ENCODE measurements at regions not wholly inside any gene's neighbourhood (a gene's known extent, or its start where the extent isn't known, plus 50 kb on each side); places are given as distances from the start of the nearest gene placed in this dataset.

DNA sequence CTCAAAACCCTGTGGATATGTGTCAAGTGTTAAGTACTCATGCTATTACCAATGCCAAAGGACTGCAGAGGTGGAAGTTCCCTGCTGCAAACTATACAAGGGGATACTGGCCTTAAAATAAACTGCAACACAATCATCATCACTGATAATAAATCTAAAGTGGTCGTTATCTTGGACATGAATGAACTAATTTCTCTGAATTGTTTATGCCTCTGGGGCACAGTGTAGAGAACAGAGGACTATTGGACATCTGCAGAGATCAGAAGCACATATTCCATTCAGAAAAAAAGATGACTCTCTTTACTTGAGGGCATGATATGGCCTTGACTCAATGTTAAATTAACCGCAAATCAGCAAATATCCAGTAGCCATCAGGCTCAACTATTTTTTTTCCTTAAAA is 542.6 kb upstream of the IGFBP7 start:
- TF ChIP-seq SNAI2 (CRISPR knock-in tag; IDR thresholded peaks at IDR 0.05) = no peak
- TF ChIP-seq ZFP30 (CRISPR knock-in tag; IDR thresholded peaks at IDR 0.05) = no peak
- no peak for TF ChIP-seq BACH2 (CRISPR knock-in tag; IDR thresholded peaks at IDR 0.05; ENCODE audit: borderline replicate concordance)

All from SK-N-SH treated with all-trans-retinoic acid at 6 μM for 48 hours (cell line).